Caki2 (cell line): ENCODE measurements at regions not wholly inside any gene's neighbourhood (a gene's known extent, or its start where the extent isn't known, plus 50 kb on each side); places are given as distances from the start of the nearest gene placed in this dataset.

Experiments used
- DNase-seq: peaks from one replicate; pipeline ENCODE4 v3.0.0-alpha.2; 2015; ENCODE audit warnings: low read depth
- in situ Hi-C: cut with HindIII; loops from 2 replicates; pipeline ENCODE4 v1.10.0; 2016; ENCODE audit warnings: low sequenced_read_pairs, low pct_unique_long_range_greater_than_20kb, mixed read lengths

DNA sequence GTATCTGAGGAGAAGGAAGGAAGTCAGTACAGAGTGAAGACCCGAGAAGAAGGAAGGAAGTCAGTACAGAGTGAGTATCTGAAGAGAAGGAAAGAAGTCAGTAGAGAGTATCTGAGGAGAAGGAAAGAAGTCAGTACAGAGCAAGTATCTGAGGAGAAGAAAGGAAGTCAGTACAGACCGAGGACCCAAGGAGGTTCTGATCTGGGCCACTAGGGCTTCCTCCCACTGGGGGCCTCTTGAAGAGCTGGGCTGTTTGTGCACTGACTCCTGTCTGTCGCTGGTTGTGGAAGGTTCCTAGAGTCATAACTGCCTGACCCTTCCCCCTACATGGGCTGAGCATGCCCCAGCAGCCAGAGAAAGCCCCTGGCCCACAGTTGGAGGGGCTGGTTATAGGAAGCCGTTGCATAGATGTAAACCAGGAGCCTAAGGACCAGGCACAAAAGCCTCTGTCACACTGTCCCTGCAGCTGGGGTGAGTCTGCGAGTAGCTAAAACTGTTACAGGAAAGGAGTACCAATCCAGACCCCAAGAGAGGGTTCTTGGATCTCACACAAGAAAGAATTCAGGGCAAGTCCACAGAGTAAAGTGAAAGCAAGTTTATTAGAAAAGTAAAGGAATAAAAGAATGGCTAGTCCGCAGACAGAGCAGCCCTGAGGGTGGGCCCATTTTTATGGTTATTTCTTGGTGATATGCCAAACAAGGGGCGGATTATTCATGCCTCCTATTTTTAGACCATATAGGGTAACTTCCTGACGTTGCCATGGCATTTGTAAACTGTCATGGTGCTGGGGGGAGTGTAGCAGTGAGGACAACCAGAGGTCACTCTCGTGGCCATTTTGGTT, 395.9 kb downstream of the PREX1 start:
- in situ Hi-C loops: no loop called here
- DNase-seq: no peak

DNA sequence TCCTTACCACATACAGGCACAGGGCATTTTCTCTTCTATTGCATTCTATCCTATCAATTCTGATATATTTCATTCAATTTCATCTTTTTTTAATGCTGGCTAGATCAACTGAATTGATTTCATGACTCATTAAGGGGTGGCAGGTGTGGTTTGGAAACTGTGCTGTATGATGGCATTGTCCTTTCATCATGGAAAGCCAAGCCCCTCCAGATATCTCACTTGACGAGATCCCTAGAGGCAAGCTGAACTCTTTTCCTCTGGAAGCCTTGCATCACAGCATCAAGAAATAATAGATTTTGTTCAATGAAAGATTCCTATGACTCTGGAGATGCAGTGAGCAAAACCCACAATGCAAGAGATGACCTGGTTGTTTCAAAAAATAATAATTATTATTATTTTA, 401.2 kb downstream of the PREX1 start:
- in situ Hi-C loops: no loop called here

DNA sequence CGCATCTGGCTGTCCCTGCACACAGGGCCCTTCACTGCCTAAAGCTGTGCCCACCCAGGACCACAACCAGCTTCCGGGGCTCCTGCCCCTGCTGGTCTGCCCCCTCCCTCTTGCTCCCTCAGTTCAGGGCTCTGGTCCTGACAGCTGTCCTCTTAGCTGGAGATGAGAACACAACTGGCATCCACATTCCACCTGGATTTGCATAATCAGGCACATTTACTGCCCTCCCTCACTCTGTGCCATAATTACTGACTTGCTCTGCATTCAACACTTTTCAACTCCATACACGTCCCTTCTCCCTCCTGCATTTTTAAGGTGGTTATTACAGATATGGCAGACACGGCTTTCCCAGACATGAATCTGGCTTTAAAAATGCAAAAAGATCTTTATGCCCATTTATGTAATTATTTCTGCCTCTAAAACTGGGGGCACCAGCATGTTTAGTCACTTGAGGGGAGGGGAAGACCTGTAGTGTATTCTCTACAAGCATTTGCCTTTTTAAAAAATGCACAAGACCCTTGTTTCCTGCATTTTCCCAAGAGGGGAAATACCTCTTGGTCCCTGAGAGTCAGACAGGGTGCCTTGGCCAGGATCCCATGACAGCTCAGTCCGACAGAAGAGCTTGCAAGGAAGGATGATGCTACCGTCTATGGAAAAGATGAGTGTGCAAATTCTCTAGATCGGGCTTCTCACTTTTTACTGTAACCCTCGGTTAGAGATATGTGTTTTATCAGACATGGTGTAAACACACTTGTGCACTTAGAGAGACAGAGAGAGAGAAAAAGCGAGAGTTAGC, 401.8 kb downstream of the PREX1 start:
- no peak for DNase-seq
- in situ Hi-C loops: no loop called here

More for the DNA sequence above, 401.2 kb downstream of the PREX1 start:
- DNase-seq: no peak

DNA sequence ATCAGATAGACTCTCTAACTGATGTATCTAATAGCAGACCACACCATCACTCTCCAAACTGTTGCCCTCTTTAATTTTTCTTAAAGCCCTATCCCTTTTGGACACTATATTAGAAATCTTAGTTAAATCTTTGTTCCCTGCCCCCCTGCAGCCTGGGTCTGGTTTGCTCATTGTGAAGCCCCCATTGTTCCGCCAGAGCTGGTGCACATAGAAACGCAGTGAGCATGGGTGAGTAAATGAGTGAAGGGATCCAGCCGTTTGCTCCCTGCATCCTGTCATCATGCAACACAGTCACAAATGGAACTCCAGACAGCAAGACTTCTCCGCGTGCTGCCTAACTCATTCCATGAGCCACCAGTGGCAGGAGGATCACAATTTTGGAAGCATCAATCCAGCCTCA, 402.5 kb downstream of the PREX1 start:
- no peak for DNase-seq
- in situ Hi-C loops: no loop called here

DNA sequence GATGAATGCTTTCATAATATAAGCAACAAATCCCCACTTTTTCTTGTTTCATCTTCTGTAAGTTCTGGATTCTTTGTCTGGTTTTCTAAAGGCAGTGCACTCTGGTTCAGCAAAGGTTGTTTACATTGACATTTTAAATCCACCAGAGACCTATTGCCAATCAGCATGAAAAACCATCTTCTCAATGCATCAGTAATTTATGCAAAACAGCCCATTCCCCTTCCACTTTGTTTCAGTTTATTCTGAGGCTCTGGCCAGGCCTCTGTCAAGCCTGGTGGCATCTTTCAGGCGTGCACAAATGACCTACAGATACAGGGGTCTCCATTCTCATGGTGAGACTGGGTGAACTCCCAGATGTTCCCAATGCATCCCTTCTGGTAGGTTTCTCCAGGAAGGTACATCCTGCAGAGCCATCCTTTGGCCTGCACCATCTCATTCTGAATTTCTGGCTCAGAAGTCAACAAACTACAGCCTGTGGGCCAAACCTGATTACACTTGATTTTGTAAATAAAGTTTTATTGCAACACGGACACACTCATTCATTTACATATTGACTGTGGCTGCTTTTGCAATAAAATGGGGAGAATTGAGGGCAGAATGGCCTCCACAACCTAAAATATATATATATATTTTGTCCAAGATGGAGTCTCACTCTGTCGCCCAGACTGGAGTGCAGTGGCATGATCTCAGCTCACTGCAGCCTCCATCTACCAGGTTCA, 405.4 kb downstream of the PREX1 start:
- in situ Hi-C loops: no loop called here
- no peak for DNase-seq

DNA sequence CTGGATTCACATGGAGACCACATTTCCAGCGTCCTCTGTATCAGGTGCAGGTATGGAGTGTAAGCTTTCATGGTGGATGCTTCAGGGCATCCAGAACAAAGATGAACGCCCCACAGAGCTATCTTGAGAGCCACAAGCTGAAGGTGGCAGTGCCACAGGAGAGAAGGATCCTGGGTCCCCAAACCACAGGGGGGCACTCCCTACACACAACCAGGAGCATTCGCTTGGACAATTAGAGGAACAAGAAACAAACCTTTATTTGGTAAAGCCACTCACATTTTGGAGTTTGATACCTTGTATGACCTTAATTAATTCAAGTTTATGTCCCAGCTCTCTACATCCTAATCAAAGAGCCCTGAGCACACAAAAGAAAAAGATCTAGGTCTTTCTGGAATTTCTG, 406.3 kb downstream of the PREX1 start:
- in situ Hi-C loops: no loop called here
- DNase-seq: no peak

DNA sequence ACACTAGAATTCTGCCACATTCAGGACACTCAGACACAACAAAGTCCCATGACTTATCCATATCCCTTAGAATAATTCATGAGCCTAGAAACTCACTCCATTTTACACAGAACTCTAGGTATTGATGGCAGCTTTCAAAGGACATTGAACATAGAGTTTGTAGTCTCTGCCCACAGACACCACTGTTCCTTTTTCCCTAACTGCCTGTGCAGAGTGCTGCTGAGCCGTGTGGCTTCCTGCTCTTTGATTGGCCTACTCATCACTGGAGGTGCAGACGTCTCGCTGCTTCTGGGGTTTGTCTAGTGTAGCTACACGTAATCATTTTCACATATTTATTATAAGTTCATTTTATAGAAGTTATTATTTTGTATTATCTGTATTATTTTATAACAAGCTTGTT, 407.6 kb downstream of the PREX1 start:
- DNase-seq: no peak
- in situ Hi-C loops: no loop called here

DNA sequence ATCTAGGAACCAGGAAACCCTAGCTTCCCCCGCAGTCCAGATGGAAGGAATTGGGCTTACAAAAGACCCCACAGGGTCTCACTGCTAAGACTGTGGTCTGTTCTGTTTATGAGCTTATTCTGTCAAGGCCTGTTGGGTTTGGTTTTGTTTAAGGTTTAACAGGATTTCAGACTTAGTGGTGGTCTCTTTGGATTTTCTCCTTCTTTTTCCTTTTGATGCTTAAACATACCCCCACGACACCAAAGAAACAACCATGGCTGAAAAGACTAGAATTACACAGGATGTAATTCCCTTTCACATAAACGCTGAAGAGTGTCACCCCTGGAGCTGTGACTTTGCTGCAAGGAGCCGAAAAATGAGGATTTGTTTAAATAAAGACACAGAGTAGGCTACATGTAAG, 408.6 kb downstream of the PREX1 start:
- in situ Hi-C loops: no loop called here
- no peak for DNase-seq

DNA sequence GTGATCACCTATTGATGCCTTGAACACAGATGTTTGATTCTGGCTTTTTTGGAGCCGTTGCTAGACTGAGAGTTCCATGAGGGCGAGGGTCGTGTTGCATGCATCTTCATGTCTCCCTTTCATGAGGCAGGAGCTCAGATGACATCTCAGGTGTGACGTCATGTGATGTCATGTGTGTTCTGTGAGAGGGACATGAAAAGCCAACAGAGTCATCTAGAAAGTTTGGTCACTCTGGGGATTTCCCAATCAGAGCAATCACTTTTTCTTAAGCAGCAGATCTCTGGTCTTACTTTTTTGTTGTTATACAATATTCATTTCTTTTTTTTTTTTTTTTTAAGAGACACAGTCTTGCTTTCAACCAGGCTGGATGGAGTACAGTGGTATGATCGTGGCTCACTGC, 411.8 kb downstream of the PREX1 start:
- no peak for DNase-seq
- in situ Hi-C loops: no loop called here

DNA sequence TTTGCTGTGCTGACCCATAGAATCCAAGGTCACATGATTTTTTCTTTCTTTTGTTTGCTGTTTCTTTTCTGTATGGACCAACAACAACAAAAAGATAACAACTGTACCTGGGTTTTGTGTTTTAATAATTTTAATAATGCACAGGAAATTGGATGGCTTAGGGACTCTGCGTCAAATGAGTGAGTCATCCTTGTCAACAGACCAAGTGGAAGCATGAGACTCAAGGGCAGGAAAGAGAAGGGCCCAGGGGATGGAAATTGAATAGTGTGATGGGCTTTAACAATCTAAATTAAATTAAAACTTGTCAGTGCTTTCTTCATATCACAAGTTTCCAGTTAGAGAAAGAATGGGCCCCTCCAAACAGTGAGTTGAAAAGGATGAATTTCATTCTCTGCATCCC, 413.0 kb downstream of the PREX1 start:
- in situ Hi-C loops: no loop called here
- no peak for DNase-seq

DNA sequence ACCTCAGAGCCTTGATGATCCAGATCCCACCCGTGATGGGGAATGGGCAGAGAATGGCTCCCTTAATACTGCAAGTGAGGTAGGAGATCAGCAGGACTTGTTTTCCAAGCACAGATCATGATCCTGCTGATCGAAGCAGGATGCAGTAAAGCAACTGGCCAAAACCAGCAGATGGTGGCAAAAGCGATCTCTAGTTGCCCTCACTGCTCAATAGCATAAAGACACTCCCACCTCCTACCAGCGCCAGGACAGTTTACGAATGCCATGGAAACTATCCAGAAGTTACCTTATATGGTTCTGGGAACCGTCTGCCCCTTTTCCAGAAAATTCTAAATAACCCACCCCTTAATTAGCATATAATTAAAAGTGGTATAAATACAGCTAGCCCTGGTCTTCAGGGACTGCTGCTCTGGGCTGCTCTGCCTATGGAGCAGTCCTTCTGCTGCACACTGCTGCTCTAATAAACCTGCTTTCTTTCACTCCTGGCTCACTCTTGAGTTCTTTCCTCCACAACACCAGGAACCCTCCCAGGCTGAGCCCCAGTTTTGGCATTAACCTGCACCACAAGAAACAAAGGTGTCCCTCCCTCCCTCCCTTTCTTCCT, 415.8 kb downstream of the PREX1 start:
- in situ Hi-C loops: no loop called here
- no peak for DNase-seq

DNA sequence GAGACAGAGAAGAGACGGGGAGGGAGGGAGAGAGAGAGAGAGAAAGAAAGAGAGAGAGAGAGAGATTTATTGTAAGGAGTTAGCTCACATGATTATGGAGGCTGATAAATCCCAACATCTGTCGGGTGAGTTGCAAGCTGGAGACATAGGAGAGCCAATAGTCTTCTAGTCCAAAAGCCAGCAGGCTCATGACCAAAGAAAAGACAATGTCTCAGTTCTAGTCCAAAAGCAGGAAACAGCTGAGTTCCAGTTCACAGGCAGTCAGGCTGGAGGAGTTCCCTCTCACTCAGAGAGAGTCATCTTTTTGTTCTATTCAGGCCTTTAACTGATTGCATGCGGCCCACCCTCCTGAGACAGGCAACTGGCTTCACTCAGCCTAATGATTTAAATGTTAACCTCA, 416.6 kb downstream of the PREX1 start:
- in situ Hi-C loops: no loop called here

DNA sequence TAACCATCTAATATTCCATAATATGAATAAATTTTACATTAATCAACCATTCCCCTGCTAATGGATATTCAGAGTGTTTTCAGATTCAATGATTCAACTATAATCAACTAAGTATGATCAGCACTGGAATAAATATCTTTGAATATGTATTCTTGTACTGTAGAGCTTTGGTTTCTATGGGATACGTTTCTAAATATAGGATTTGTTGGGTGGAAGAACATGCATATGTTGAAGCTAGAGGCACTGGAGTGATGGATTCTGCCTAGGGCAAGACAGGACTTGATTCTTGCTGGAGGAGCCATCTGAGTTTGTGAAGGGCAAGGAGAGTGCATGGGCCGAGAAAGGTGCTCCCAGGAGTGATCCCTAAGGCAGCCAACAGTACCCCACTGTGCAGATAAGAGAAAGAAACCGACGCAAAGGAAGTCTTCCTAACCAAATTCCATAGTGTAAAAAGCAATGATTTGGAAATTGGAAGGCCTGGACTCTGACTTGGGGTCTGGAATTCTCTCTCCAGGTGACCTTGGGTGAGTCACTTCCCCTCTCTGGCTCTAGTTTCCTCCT, 418.7 kb downstream of the PREX1 start:
- in situ Hi-C loops: no loop called here
- no peak for DNase-seq

More for the DNA sequence above, 416.6 kb downstream of the PREX1 start:
- DNase-seq: no peak

DNA sequence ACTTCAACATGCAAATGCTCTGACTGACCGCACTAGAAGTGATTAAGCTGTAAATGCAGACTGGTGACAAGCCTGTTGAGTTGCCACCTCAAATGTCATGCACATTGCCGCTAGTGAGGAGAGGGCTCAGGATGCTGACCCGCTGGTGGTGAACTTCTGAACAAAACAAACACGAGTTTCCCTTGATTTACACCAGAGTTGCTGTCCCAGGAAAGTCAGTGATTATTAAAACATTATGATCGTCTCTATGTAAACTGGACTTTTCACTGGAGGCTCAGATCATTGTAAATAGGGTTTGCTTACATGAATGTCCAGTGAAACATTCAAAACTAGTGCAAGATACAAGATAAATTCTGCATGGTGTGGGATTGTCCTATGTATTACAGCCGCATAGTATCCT, 420.1 kb downstream of the PREX1 start:
- in situ Hi-C loops: no loop called here
- no peak for DNase-seq

DNA sequence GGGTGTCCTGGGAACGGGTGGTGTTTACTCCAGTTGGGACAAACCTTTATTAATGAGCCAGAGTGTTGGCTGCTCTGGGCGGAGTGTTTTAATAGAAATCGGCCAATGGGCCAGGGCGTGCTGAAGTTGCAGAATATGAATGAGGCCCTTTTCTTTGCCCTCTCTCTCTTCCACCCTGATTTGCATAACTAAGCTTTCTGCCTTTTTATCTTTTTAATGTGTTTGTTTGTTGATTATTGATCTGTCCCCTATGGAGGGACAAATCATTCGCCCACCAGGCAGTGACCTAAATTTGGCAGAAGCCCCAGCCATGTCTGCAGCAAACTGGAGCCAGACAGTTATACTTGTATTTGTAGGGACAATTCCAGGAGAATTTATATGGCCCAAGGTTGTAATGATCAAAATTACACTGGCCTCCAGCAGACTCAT, 420.9 kb downstream of the PREX1 start:
- in situ Hi-C loops: no loop called here
- DNase-seq: no peak

DNA sequence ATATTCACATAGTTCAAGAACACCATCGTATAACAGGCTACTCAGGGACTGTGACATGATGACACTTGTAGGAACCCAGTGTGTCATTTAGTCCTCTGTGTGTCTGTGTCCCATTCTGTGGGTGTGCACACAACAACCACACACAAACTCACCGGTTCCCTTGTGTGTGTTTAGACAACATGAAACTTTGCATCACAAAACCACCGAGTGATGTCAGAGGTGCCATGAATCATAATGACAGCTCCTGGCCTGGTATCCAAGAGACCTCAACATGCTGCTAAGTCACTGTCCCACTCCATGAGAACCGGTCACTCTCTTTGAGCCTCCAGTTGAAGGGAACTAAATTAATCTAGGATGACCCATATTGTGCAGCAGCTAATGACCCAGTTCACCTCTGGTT, 421.3 kb downstream of the PREX1 start:
- in situ Hi-C loops: no loop called here
- DNase-seq: peak; percentile 10

DNA sequence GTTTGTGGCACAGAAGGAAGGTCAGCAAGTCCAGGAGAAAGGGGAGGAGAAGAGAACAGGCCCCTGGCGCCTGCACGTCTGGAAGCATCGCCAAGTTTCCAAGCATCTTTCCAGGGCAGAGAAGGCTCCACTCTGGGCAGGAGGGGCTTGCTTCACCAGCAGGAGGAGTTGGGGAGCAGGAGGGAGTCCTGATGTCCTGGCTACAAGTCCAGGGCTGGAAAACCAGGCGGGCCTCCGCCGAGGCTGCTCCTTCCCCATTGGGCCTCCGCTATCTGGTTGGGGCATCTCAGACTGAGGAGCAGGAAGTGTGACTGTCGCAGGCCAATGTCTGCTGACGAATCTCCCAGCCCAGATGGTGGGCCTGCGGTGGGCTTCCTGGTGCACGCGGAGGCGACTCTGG, 421.9 kb downstream of the PREX1 start:
- in situ Hi-C loops: no loop called here
- no peak for DNase-seq

DNA sequence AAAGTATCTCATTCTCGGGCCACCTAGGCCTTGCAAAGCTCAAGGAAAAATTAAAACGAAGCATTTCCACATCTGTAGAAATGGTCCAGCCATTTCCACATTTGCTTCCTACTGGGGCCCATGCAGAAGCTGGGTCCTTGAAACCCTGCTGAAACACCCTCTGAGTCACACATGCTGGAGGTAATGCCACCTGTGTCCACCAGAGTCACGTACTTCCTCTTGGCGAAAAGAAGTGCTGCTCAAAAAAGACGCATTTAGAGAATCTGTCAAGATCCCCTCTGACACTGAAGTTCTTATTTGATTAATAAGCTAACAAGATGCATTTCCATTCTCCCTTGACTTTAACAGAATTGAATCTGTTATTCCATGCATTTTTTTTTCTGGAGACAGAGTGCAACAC, 423.2 kb downstream of the PREX1 start:
- no peak for DNase-seq

More for the DNA sequence above, 423.2 kb downstream of the PREX1 start:
- in situ Hi-C loops: no loop called here
